ENCODE measurements at regions not wholly inside any gene's neighbourhood (a gene's known extent, or its start where the extent isn't known, plus 50 kb on each side); places are given as distances from the start of the nearest gene placed in this dataset.
"Not testable (repeated sequence)": the region's sequence is repeated elsewhere in the genome, so short reads cannot be mapped to it uniquely, and the experiment has no call there.

DNA sequence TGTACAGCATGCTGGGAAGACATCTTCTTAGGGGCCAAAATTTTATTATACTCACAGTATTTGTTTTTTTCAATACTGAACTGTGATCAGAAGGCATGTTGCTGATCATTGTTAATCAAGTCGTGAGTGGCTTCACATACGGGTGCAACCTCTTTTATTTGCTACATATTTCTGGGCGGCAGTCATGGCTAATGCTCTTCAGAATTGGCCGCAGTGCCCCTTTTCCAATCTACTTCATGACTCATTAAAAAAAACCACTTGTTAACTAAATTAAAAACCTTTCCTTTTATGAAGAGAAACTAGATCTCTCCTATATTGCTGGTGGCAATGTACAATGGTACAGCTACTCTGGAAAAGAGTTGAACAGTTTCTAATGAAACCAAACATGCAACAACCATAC lies 101.5 kb upstream of the C1GALT1C1 start:
- TF ChIP-seq, protein P1, sequence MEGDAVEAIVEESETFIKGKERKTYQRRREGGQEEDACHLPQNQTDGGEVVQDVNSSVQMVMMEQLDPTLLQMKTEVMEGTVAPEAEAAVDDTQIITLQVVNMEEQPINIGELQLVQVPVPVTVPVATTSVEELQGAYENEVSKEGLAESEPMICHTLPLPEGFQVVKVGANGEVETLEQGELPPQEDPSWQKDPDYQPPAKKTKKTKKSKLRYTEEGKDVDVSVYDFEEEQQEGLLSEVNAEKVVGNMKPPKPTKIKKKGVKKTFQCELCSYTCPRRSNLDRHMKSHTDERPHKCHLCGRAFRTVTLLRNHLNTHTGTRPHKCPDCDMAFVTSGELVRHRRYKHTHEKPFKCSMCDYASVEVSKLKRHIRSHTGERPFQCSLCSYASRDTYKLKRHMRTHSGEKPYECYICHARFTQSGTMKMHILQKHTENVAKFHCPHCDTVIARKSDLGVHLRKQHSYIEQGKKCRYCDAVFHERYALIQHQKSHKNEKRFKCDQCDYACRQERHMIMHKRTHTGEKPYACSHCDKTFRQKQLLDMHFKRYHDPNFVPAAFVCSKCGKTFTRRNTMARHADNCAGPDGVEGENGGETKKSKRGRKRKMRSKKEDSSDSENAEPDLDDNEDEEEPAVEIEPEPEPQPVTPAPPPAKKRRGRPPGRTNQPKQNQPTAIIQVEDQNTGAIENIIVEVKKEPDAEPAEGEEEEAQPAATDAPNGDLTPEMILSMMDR (IDR thresholded peaks at IDR 0.05) = no peak
- Histone ChIP-seq H3K9me3 (no peaks in the 10 kb centered on the region), H3K4me1 (no peaks in the 10 kb centered on the region), H3K27ac (no peak overlapping the region), H3K4me3 (no peak overlapping the region), H3K27me3 (no peaks in the 10 kb centered on the region), H3K36me3 (no peaks in the 10 kb centered on the region)
- intact Hi-C loops (cut with DNase I) = no loop called here
- no peak for DNase-seq
- no peak for ATAC-seq

DNA sequence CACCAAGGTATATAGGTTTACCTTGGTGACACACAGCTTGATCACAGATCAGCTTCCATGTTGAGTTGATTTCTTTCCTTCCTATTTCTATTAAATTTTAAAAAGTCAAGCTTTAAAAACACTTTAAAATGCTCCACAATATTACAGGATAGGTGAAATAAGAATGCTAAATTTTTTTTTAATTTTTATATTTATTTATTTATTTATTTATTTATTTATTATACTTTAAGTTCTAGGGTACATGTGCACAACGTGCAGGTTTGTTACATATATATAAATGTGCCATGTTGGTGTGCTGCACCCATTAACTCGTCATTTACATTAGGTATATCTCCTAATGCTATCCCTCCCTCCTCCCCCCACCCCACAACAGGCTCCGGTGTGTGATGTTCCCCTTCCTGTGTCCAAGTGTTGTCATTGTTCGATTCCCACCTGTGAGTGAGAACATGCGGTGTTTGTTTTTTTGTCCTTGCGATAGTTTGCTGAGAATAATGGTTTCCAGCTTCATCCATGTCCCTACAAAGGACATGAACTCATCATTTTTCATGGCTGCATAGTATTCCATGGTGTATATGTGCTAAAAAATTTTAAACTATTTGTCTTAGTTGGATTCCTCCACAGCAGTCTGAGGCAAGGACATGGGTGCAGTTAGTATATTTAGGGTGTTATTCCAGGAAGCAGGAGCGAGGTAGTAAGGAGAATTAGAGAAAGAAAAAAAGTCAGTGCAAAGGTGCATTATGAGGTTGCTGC lies 99.8 kb upstream of the C1GALT1C1 start:
- H3K27ac ChIP-seq; DNase-seq; H3K4me3 ChIP-seq; ATAC-seq; H3K27me3 ChIP-seq; H3K9me3 ChIP-seq; H3K4me1 ChIP-seq; H3K36me3 ChIP-seq; intact Hi-C loops (cut with DNase I): not testable (repeated sequence)

DNA sequence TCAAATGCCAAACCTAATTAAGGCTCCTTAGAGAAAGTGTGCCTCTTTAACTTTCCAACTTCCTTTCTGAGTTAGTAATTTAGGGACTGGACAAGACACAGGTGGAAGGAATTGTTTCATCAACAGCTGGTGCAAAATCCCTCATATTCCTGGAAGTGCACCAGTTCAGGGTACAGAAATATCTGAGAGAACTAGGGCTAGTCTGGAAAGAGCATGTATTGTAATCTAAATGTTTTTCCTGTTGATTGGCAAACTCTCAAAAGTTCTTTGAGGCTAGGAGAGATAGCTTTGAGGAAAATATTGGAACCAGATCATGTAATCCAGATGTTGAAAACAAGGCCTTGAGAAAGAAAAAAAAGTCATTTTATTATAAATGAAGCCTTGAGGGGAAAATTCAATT lies 98.1 kb upstream of the C1GALT1C1 start:
- H3K27me3 ChIP-seq = no peaks in the 10 kb centered on the region
- intact Hi-C loops (cut with DNase I) = no loop called here
- TF ChIP-seq, protein P1 (IDR thresholded peaks at IDR 0.05) = no peak
- no peak overlapping the region for H3K4me3 ChIP-seq
- no peak overlapping the region for H3K27ac ChIP-seq
- no peaks in the 10 kb centered on the region for H3K36me3 ChIP-seq
- H3K9me3 ChIP-seq = no peaks in the 10 kb centered on the region
- no peaks in the 10 kb centered on the region for H3K4me1 ChIP-seq
- no peak for DNase-seq
- no peak for ATAC-seq

DNA sequence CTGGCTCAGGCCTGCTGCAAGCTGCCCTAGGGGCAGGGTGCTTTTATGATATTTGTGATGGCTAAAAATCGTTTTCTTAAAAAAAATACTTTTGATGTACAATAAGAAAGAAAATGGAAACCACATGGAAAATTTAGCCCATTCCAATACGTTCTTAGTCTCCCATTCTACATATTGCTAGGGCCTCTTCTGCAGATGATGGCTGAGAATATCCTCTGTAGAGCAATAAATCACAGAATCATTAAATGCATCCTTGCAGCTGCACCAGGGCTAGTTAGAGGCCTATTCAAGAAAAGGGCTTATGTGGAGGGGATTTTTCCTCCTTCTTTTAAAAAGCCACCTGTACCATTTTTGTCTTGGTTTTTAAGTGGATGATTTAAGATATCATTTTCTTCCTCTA lies 97.6 kb upstream of the C1GALT1C1 start:
- H3K27me3 ChIP-seq = no peaks in the 10 kb centered on the region
- no peaks in the 10 kb centered on the region for H3K4me1 ChIP-seq
- ATAC-seq (no peak), DNase-seq (no peak)
- H3K4me3 ChIP-seq = no peak overlapping the region
- TF ChIP-seq, protein P1 (IDR thresholded peaks at IDR 0.05) = no peak
- no peak overlapping the region for H3K27ac ChIP-seq
- H3K9me3 ChIP-seq = no peaks in the 10 kb centered on the region
- no peaks in the 10 kb centered on the region for H3K36me3 ChIP-seq
- intact Hi-C loops (cut with DNase I) = no loop called here

DNA sequence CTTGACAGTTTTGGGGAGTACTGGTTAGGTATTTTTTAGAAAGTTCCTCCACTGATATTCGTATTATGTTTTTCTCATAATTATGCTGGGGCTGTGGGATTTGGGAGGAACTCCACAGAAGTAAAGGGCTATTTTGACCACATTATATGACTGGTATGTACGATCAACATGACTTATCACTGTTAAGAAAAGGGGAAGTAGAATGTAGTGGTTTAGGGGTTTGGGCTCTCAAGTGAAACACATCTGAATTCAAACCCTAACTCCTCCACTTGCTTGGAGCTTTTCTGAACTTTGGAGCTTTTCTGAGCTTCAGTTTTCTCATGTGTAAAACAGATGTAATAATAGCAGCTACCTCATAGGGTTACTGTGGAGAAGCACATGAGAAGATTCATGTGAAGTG lies 96.4 kb upstream of the C1GALT1C1 start:
- intact Hi-C loops (cut with DNase I) = no loop called here
- ATAC-seq = no peak
- TF ChIP-seq, protein P1 (IDR thresholded peaks at IDR 0.05) = no peak

DNA sequence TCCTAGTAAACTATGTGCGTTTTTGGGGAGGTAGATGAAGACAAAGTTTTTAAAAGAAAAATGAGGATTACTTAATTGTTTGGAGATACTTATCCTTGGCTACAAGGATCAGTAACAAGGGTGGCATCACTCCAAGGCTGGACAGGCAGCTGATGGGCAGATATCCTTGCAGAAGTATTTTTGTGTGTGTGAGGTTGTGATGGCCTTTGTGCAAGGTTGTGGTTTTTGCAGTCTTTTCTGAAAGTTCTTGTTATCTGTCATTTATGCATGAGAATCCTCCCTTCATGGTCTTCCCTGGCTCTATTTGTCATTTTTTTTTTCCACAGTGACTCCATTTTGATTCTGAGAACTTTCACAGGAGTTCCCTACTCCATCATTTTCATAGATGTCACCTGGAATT lies 96.0 kb upstream of the C1GALT1C1 start:
- Histone ChIP-seq H3K27ac (no peak overlapping the region), H3K4me1 (no peaks in the 10 kb centered on the region), H3K4me3 (no peak overlapping the region), H3K27me3 (no peaks in the 10 kb centered on the region), H3K36me3 (no peaks in the 10 kb centered on the region), H3K9me3 (no peaks in the 10 kb centered on the region)
- TF ChIP-seq, protein P1 (IDR thresholded peaks at IDR 0.05) = no peak
- no peak for DNase-seq
- ATAC-seq = no peak
- intact Hi-C loops (cut with DNase I) = no loop called here

More for the DNA sequence above, 96.4 kb upstream of the C1GALT1C1 start:
- no peaks in the 10 kb centered on the region for H3K36me3 ChIP-seq
- H3K27ac ChIP-seq = no peak overlapping the region
- no peaks in the 10 kb centered on the region for H3K27me3 ChIP-seq
- no peaks in the 10 kb centered on the region for H3K9me3 ChIP-seq
- H3K4me3 ChIP-seq = no peak overlapping the region
- DNase-seq = no peak
- H3K4me1 ChIP-seq = no peaks in the 10 kb centered on the region

Measured in left lung (tissue), 4 donors.